GM23338 (cell line): ENCODE measurements at regions not wholly inside any gene's neighbourhood (a gene's known extent, or its start where the extent isn't known, plus 50 kb on each side); places are given as distances from the start of the nearest gene placed in this dataset.
A peak's percentile ranks its signal among the peaks of the same experiment; 100 is the strongest.

Experiments
- ATAC-seq: fragments of 200-7000 bp; cut with Tn5 transposase; 3 replicates; pipeline ENCODE4 v1.9.1; 2020
- DNase-seq: peaks from one replicate; pipeline ENCODE4 v3.0.0-alpha.2; 2015; ENCODE audit warnings: low spot score
- H2AFZ ChIP-seq: fragments of 200-600 bp; sonication (generic); 2 replicates; pipeline ENCODE4 v1.8.0; 2016; ENCODE audit warnings: antibody characterized with exemption, mild to moderate bottlenecking, moderate library complexity
- H3F3A ChIP-seq: fragments of 200-600 bp; sonication (generic); replicated peaks from 2 replicates; pipeline ENCODE4 v1.8.0; 2017; ENCODE audit warnings: antibody characterized with exemption, mixed run types, low read depth
- H3K27ac ChIP-seq: fragments of 200-600 bp; sonication (generic); 2 replicates; pipeline ENCODE4 v1.6.1; 2016; ENCODE audit warnings: low read depth
- H3K27me3 ChIP-seq: fragments of 200-600 bp; sonication (generic); 2 replicates; pipeline ENCODE4 v1.8.0; 2016; ENCODE audit warnings: mild to moderate bottlenecking, mixed run types, moderate library complexity; ENCODE audit not compliant: insufficient read depth
- H3K36me3 ChIP-seq: fragments of 200-600 bp; sonication (generic); 2 replicates; pipeline ENCODE4 v1.8.0; 2016; ENCODE audit warnings: mild to moderate bottlenecking; ENCODE audit not compliant: insufficient read depth
- H3K4me1 ChIP-seq: fragments of 200-600 bp; sonication (generic); 2 replicates; pipeline ENCODE4 v1.8.0; 2016; ENCODE audit warnings: mild to moderate bottlenecking, moderate library complexity; ENCODE audit not compliant: insufficient read depth
- H3K4me2 ChIP-seq: fragments of 200-600 bp; sonication (generic); 2 replicates; pipeline ENCODE4 v1.7.1; 2017; ENCODE audit warnings: mixed run types
- H3K4me3 ChIP-seq: fragments of 200-600 bp; sonication (generic); 2 replicates; pipeline ENCODE4 v1.6.1; 2016; ENCODE audit warnings: mixed run types
- H3K79me2 ChIP-seq: fragments of 200-600 bp; sonication (generic); replicated peaks from 2 replicates; pipeline ENCODE4 v1.8.0; 2017; ENCODE audit warnings: mild to moderate bottlenecking; ENCODE audit not compliant: insufficient read depth
- H3K9me2 ChIP-seq: fragments of 200-600 bp; sonication (generic); 2 replicates; pipeline ENCODE4 v1.8.0; 2017; ENCODE audit not compliant: insufficient read depth
- H4K20me1 ChIP-seq: fragments of 200-600 bp; sonication (generic); replicated peaks from 2 replicates; pipeline ENCODE4 v1.8.0; 2017; ENCODE audit warnings: mild to moderate bottlenecking; ENCODE audit not compliant: insufficient read depth
- H3K27ac Mint-ChIP-seq: 2 replicates; pipeline ENCODE4 v1.8.0; 2020; ENCODE audit warnings: inconsistent platforms, mild to moderate bottlenecking, moderate library complexity, mixed read lengths
- H3K27me3 Mint-ChIP-seq: 3 replicates; pipeline ENCODE4 v1.8.0; 2022; ENCODE audit warnings: low read depth, mild to moderate bottlenecking, moderate library complexity, mixed read lengths, inconsistent platforms; ENCODE audit not compliant: insufficient read depth, poor library complexity
- H3K36me3 Mint-ChIP-seq: 3 replicates; pipeline ENCODE4 v1.8.0; 2021; ENCODE audit warnings: low read depth, mild to moderate bottlenecking, inconsistent platforms, moderate library complexity, mixed read lengths
- H3K4me1 Mint-ChIP-seq: 3 replicates; pipeline ENCODE4 v1.8.0; 2020; ENCODE audit warnings: mild to moderate bottlenecking, inconsistent platforms, mixed read lengths
- H3K4me3 Mint-ChIP-seq: 3 replicates; pipeline ENCODE4 v1.8.0; 2021; ENCODE audit warnings: moderate library complexity, mild to moderate bottlenecking, inconsistent platforms, mixed read lengths
- H3K9me3 Mint-ChIP-seq: 3 replicates; pipeline ENCODE4 v1.8.0; 2020; ENCODE audit warnings: moderate library complexity, mild to moderate bottlenecking, inconsistent platforms, mixed read lengths
- CREB1 ChIP-seq: fragments of 250-450 bp; sonication (Bioruptor Pico); IDR thresholded peaks from 2 replicates; pipeline ENCODE4 v1.5.0; 2020; ENCODE audit warnings: low read depth, mild to moderate bottlenecking, moderate library complexity
- CTCF ChIP-seq, 2 experiments: fragments of 200-600 bp in 1 of 2; sonication (generic) in 1 of 2; conservative IDR thresholded peaks; 2 replicates each; pipeline versions ENCODE4 v1.5.1 to v1.6.1; 2016 to 2017; ENCODE audit warnings: antibody characterized with exemption in 2 of 2, low read depth in 2 of 2, mild to moderate bottlenecking in 2 of 2, moderate library complexity in 1 of 2
- ETS1 ChIP-seq: IDR thresholded peaks from 2 replicates; pipeline ENCODE4 v1.6.1; 2016; ENCODE audit warnings: antibody characterized with exemption
- EZH2 ChIP-seq: fragments of 200-600 bp; sonication (generic); IDR thresholded peaks from one replicate; pipeline ENCODE4 v1.8.0; 2017; ENCODE audit warnings: antibody characterized with exemption, mild to moderate bottlenecking, low read depth; ENCODE audit not compliant: unreplicated experiment
- EZH2phosphoT487 ChIP-seq: fragments of 200-600 bp; sonication (generic); IDR thresholded peaks from one replicate; pipeline ENCODE4 v1.8.1; 2018; ENCODE audit warnings: antibody characterized with exemption; ENCODE audit not compliant: unreplicated experiment
- NANOG ChIP-seq: IDR thresholded peaks from 2 replicates; pipeline ENCODE4 v1.6.1; 2016; ENCODE audit warnings: antibody characterized with exemption, borderline replicate concordance
- POLR2AphosphoS5 ChIP-seq: IDR thresholded peaks from 2 replicates; pipeline ENCODE4 v1.6.1; 2016; ENCODE audit warnings: antibody characterized with exemption, low read depth
- REST ChIP-seq: IDR thresholded peaks from one replicate; pipeline ENCODE4 v1.6.1; 2018; ENCODE audit warnings: antibody characterized with exemption; ENCODE audit not compliant: unreplicated experiment
- STAT1 ChIP-seq: IDR thresholded peaks from one replicate; pipeline ENCODE4 v1.6.1; 2016; ENCODE audit warnings: antibody characterized with exemption; ENCODE audit not compliant: unreplicated experiment
- ZNF114 ChIP-seq: fragments of 250-450 bp; sonication (Bioruptor Pico); IDR thresholded peaks from 2 replicates; pipeline ENCODE4 v1.5.0; 2020; ENCODE audit warnings: mild to moderate bottlenecking, moderate library complexity
- ZNF331 ChIP-seq: fragments of 250-450 bp; sonication (Bioruptor Pico); IDR thresholded peaks from 2 replicates; pipeline ENCODE4 v1.5.0; 2020; ENCODE audit warnings: low read depth, mild to moderate bottlenecking, moderate library complexity
- ZNF462 ChIP-seq: fragments of 250-450 bp; sonication (Bioruptor Pico); IDR thresholded peaks from 2 replicates; pipeline ENCODE4 v1.5.0; 2020; ENCODE audit warnings: mild to moderate bottlenecking, moderate library complexity

GRCh38 chr1:181972256-181972655, 89.3 kb downstream of the ZNF648 start (continued):
- TF ChIP-seq ZNF462 (no peak), CTCF (conservative IDR thresholded peaks at IDR 0.05; ENCODE audit: low read depth in 2 of 2) (no peak), POLR2AphosphoS5 (no peak)

GRCh38 chr1:181971424-181971823, 90.1 kb downstream of the ZNF648 start:
- Histone ChIP-seq H4K20me1 (no peaks in the 10 kb centered on the region), H3K79me2 (no peaks in the 10 kb centered on the region), H2AFZ (no peak overlapping the region), H3K4me3 (no peak overlapping the region), H3K4me1 (peaks cover 21% of the 10 kb centered on the region), H3K36me3 (no peaks in the 10 kb centered on the region), H3F3A (no peaks in the 10 kb centered on the region), H3K27me3 (no peaks in the 10 kb centered on the region), H3K27ac (peak overlapping the region; percentile 96), H3K4me2 (no peak overlapping the region), H3K9me2 (peaks cover 10% of the 10 kb centered on the region; the same call in 1 of the 2 replicates)
- no peak overlapping the region for H3K4me3 Mint-ChIP-seq
- DNase-seq (no peak), ATAC-seq (no peak)
- peaks cover 35% of the 10 kb centered on the region for H3K4me1 Mint-ChIP-seq
- peaks cover 20% of the 10 kb centered on the region for H3K9me3 Mint-ChIP-seq
- peaks cover 9% of the 10 kb centered on the region for H3K27me3 Mint-ChIP-seq
- peaks cover 22% of the 10 kb centered on the region for H3K36me3 Mint-ChIP-seq
- H3K27ac Mint-ChIP-seq, result peak overlapping the region; percentile 93
- TF ChIP-seq STAT1 (no peak), EZH2phosphoT487 (no peak), EZH2 (no peak), CREB1 (no peak), ZNF114 (CRISPR knock-in tag) (no peak), ZNF331 (CRISPR knock-in tag) (no peak), REST (no peak), ETS1 (no peak), POLR2AphosphoS5 (no peak), NANOG (no peak)
